Breast epithelium (tissue), 4 donors: ENCODE measurements at regions not wholly inside any gene's neighbourhood (a gene's known extent, or its start where the extent isn't known, plus 50 kb on each side); places are given as distances from the start of the nearest gene placed in this dataset.
A peak's percentile ranks its signal among the peaks of the same experiment; 100 is the strongest.

Source experiments
- DNase-seq, 2 donors: peaks; one replicate each; pipeline ENCODE4 v3.0.0-alpha.2; 2019; ENCODE audit warnings: low spot score in 2 of 2
- H3K27ac ChIP-seq, 2 donors: fragments of 200-600 bp; sonication (generic) in 1 of 2; one replicate each; pipeline ENCODE4 v1.5.1; 2016 to 2019; ENCODE audit warnings: mild to moderate bottlenecking in 1 of 2
- H3K27me3 ChIP-seq, 2 donors: fragments of 200-600 bp; sonication (generic) in 1 of 2; one replicate each; pipeline versions ENCODE4 v1.5.1 to v1.6.0; 2017 to 2019; ENCODE audit warnings: control low read depth in 1 of 2, mild to moderate bottlenecking in 1 of 2
- H3K36me3 ChIP-seq: fragments of 200-600 bp; one replicate; pipeline ENCODE4 v1.5.1; 2019
- H3K4me1 ChIP-seq, 2 donors: fragments of 200-600 bp; sonication (generic); one replicate each; pipeline ENCODE4 v1.5.1; 2016 to 2019; ENCODE audit warnings: control low read depth in 1 of 2
- H3K4me3 ChIP-seq, 3 donors: fragments of 200-600 bp; sonication (generic); 1 replicate in 2 of 3; 2 replicates in 1 of 3; pipeline ENCODE4 v1.5.1; 2016 to 2019; ENCODE audit warnings: mild to moderate bottlenecking in 3 of 3, moderate library complexity in 2 of 3
- H3K9me3 ChIP-seq, 2 donors: fragments of 200-600 bp; sonication (generic) in 1 of 2; one replicate each; pipeline ENCODE4 v1.5.1; 2016 to 2019; ENCODE audit warnings: control low read depth in 1 of 2
- CTCF ChIP-seq, 3 donors: fragments of 450-650 bp; IDR thresholded peaks; one replicate each; pipeline ENCODE4 v1.5.1; 2016 to 2017; ENCODE audit warnings: antibody characterized with exemption in 3 of 3, mild to moderate bottlenecking in 3 of 3, moderate library complexity in 3 of 3
- POLR2A ChIP-seq: fragments of 450-650 bp; IDR thresholded peaks from one replicate; pipeline ENCODE4 v1.6.1; 2016; ENCODE audit warnings: antibody characterized with exemption, mild to moderate bottlenecking, moderate library complexity
- POLR2AphosphoS5 ChIP-seq, 3 donors: sonication (generic); formaldehyde crosslinking; IDR thresholded peaks; one replicate each; pipeline ENCODE4 v1.6.1; 2017; ENCODE audit warnings: antibody characterized with exemption in 3 of 3
- intact Hi-C: fragments of 100-400 bp; cut with DNase I; formaldehyde crosslinking; loops from one replicate; pipeline ENCODE4 v1.15.1; 2023; ENCODE audit warnings: low total_unique reads

- TF ChIP-seq CTCF (IDR thresholded peaks at IDR 0.05) (no peak), POLR2A (no peak), POLR2AphosphoS5 (IDR thresholded peaks at IDR 0.05) (no peak)
- intact Hi-C loops: no loop called here
- no peak overlapping the region for H3K27ac ChIP-seq
- H3K4me1 ChIP-seq: no peaks in the 10 kb centered on the region
- no peak overlapping the region for H3K4me3 ChIP-seq
- peaks cover 0 to 8% of the 10 kb centered on the region in 2 donors for H3K27me3 ChIP-seq
- peak; percentile 3 to 6 for DNase-seq
- no peaks in the 10 kb centered on the region for H3K36me3 ChIP-seq
- peaks cover 0 to 4% of the 10 kb centered on the region in 2 donors for H3K9me3 ChIP-seq
These were observed 283.7 kb upstream of the RTL1 start for GRCh38 chr14:101186992-101187815.

GRCh38 chr14:101187816-101188570 lies 284.5 kb upstream of the RTL1 start:
- intact Hi-C loops: no loop called here
- Histone ChIP-seq H3K9me3 (no peaks in the 10 kb centered on the region), H3K36me3 (no peaks in the 10 kb centered on the region), H3K27ac (peak overlapping the region in 1 of 2 donors; percentile 38), H3K27me3 (peaks cover 0 to 7% of the 10 kb centered on the region in 2 donors), H3K4me1 (no peaks in the 10 kb centered on the region), H3K4me3 (no peak overlapping the region)
- DNase-seq: peak; percentile 13 to 45
- TF ChIP-seq POLR2AphosphoS5 (IDR thresholded peaks at IDR 0.05): no peak
- TF ChIP-seq CTCF (IDR thresholded peaks at IDR 0.05): no peak
- TF ChIP-seq POLR2A: no peak

- intact Hi-C loops: no loop called here
- TF ChIP-seq CTCF (IDR thresholded peaks at IDR 0.05) (no peak), POLR2AphosphoS5 (IDR thresholded peaks at IDR 0.05) (no peak), POLR2A (no peak)
- no peaks in the 10 kb centered on the region for H3K9me3 ChIP-seq
- peaks cover 0 to 7% of the 10 kb centered on the region in 2 donors for H3K27me3 ChIP-seq
- DNase-seq: peak in 1 of 2 donors; percentile 7
- no peak overlapping the region for H3K4me3 ChIP-seq
- no peaks in the 10 kb centered on the region for H3K36me3 ChIP-seq
- H3K4me1 ChIP-seq: no peaks in the 10 kb centered on the region
- H3K27ac ChIP-seq: peak overlapping the region in 1 of 2 donors; percentile 38
These were observed 285.0 kb upstream of the RTL1 start for GRCh38 chr14:101188571-101188915.

GRCh38 chr14:101189266-101189665 lies 285.7 kb upstream of the RTL1 start:
- H3K36me3 ChIP-seq: no peaks in the 10 kb centered on the region
- TF ChIP-seq CTCF (IDR thresholded peaks at IDR 0.05) (no peak), POLR2A (no peak), POLR2AphosphoS5 (IDR thresholded peaks at IDR 0.05) (no peak)
- no peaks in the 10 kb centered on the region for H3K4me1 ChIP-seq
- peaks cover 0 to 9% of the 10 kb centered on the region in 2 donors for H3K27me3 ChIP-seq
- no peak overlapping the region for H3K27ac ChIP-seq
- H3K4me3 ChIP-seq: no peak overlapping the region
- H3K9me3 ChIP-seq: no peaks in the 10 kb centered on the region
- no peak for DNase-seq
- intact Hi-C loops: no loop called here
